Lower lobe of right lung (tissue), 2 donors: ENCODE measurements at regions not wholly inside any gene's neighbourhood (a gene's known extent, or its start where the extent isn't known, plus 50 kb on each side); places are given as distances from the start of the nearest gene placed in this dataset.

Experiments
- ATAC-seq, 2 donors: fragments of 200-7000 bp; cut with Tn5 transposase; one replicate each; pipeline ENCODE4 v1.9.1; 2020 to 2022; ENCODE audit warnings: mild to moderate bottlenecking in 2 of 2, moderate library complexity in 2 of 2
- DNase-seq: peaks from one replicate; pipeline ENCODE4 v3.0.0-alpha.2; 2020
- H3K27ac ChIP-seq: fragments of 200-600 bp; one replicate; pipeline ENCODE4 v1.8.0; 2022
- H3K27me3 ChIP-seq: fragments of 200-600 bp; one replicate; pipeline ENCODE4 v1.8.0; 2022; ENCODE audit warnings: low read depth
- H3K36me3 ChIP-seq: fragments of 200-600 bp; one replicate; pipeline ENCODE4 v1.8.0; 2022; ENCODE audit warnings: mild to moderate bottlenecking
- H3K4me1 ChIP-seq: fragments of 200-600 bp; one replicate; pipeline ENCODE4 v1.8.0; 2022
- H3K4me3 ChIP-seq: fragments of 200-600 bp; one replicate; pipeline ENCODE4 v1.8.0; 2022; ENCODE audit warnings: mild to moderate bottlenecking
- H3K9me3 ChIP-seq: fragments of 200-600 bp; one replicate; pipeline ENCODE4 v1.8.0; 2022
- CTCF ChIP-seq: fragments of 200-600 bp; IDR thresholded peaks from one replicate; pipeline ENCODE4 v1.8.0; 2022; ENCODE audit warnings: antibody characterized with exemption, mild to moderate bottlenecking
- intact Hi-C: fragments of 100-400 bp; cut with DNase I; formaldehyde crosslinking; loops from one replicate; pipeline ENCODE4 v1.11.0; 2022
- donor health status: DM: no; HTN: yes; CAD: no; lungs with severe emphysema.

GRCh38 chr2:7452110-7452876 is 535.1 kb downstream of the RNF144A start:
- no peak for TF ChIP-seq CTCF
- intact Hi-C loops = no loop called here
- no peak overlapping the region for H3K27ac ChIP-seq
- H3K4me3 ChIP-seq = no peak overlapping the region
- ATAC-seq (no peak), DNase-seq (no peak)
- H3K27me3 ChIP-seq = no peaks in the 10 kb centered on the region
- H3K9me3 ChIP-seq = no peaks in the 10 kb centered on the region
- no peaks in the 10 kb centered on the region for H3K4me1 ChIP-seq
- no peaks in the 10 kb centered on the region for H3K36me3 ChIP-seq

- ATAC-seq (no peak), DNase-seq (no peak)
- intact Hi-C loops = no loop called here
- Histone ChIP-seq H3K4me1 (no peaks in the 10 kb centered on the region), H3K4me3 (no peak overlapping the region), H3K36me3 (no peaks in the 10 kb centered on the region), H3K27me3 (no peaks in the 10 kb centered on the region), H3K27ac (no peak overlapping the region), H3K9me3 (no peaks in the 10 kb centered on the region)
- TF ChIP-seq CTCF = no peak
Observed at GRCh38 chr2:7454592-7454991, 537.4 kb downstream of the RNF144A start.

GRCh38 chr2:7456762-7457161 is 539.5 kb downstream of the RNF144A start:
- Histone ChIP-seq H3K27ac (no peak overlapping the region), H3K36me3 (no peaks in the 10 kb centered on the region), H3K4me1 (no peaks in the 10 kb centered on the region), H3K9me3 (no peaks in the 10 kb centered on the region), H3K27me3 (no peaks in the 10 kb centered on the region), H3K4me3 (no peak overlapping the region)
- intact Hi-C loops = no loop called here
- DNase-seq (no peak), ATAC-seq (peak in 1 of 2 donors; percentile 9)
- no peak for TF ChIP-seq CTCF

GRCh38 chr2:7458066-7458465 is 540.9 kb downstream of the RNF144A start:
- no peaks in the 10 kb centered on the region for H3K27me3 ChIP-seq
- ATAC-seq = no peak
- no peak overlapping the region for H3K4me3 ChIP-seq
- no peak overlapping the region for H3K27ac ChIP-seq
- intact Hi-C loops = no loop called here
- no peaks in the 10 kb centered on the region for H3K4me1 ChIP-seq
- DNase-seq = no peak
- no peaks in the 10 kb centered on the region for H3K9me3 ChIP-seq
- TF ChIP-seq CTCF = no peak
- H3K36me3 ChIP-seq = no peaks in the 10 kb centered on the region

GRCh38 chr2:7467782-7468447 is 550.7 kb downstream of the RNF144A start:
- TF ChIP-seq CTCF = no peak
- intact Hi-C loops = no loop called here
- Histone ChIP-seq H3K27ac (no peak overlapping the region), H3K4me1 (no peaks in the 10 kb centered on the region), H3K27me3 (no peaks in the 10 kb centered on the region), H3K4me3 (no peak overlapping the region), H3K9me3 (no peaks in the 10 kb centered on the region), H3K36me3 (no peaks in the 10 kb centered on the region)
- DNase-seq (no peak), ATAC-seq (no peak)
